ENCODE measurements at regions not wholly inside any gene's neighbourhood (a gene's known extent, or its start where the extent isn't known, plus 50 kb on each side); places are given as distances from the start of the nearest gene placed in this dataset.

DNA sequence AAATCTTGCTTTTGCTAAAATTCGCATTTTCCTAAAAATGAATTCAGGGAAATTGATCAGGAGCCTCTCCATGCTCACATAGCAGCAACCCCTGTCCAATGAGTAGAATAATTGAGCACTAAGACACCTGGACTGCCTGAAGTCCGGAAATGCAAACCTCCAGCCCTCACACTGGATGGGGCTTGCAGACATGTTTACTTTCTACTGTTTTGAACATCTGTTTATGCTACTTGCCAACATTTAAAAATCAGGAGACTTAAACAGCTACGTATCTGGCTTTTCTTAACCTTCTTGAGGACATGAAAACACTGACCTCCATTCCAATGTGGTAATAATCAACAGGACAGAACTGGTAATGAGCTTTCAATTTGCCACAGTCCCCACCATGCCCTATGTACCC lies 184.4 kb downstream of the SHOX2 start:
- TF ChIP-seq, protein P1, sequence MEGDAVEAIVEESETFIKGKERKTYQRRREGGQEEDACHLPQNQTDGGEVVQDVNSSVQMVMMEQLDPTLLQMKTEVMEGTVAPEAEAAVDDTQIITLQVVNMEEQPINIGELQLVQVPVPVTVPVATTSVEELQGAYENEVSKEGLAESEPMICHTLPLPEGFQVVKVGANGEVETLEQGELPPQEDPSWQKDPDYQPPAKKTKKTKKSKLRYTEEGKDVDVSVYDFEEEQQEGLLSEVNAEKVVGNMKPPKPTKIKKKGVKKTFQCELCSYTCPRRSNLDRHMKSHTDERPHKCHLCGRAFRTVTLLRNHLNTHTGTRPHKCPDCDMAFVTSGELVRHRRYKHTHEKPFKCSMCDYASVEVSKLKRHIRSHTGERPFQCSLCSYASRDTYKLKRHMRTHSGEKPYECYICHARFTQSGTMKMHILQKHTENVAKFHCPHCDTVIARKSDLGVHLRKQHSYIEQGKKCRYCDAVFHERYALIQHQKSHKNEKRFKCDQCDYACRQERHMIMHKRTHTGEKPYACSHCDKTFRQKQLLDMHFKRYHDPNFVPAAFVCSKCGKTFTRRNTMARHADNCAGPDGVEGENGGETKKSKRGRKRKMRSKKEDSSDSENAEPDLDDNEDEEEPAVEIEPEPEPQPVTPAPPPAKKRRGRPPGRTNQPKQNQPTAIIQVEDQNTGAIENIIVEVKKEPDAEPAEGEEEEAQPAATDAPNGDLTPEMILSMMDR (conservative IDR thresholded peaks at IDR 0.05 in 1 of 2, IDR thresholded peaks at IDR 0.05 in 1 of 2; ENCODE audit: extremely low read depth in 1 of 2, insufficient read depth in 1 of 2, low read depth in 1 of 2, low read length in 2 of 2), result no peak
- TF ChIP-seq EZH2 (IDR thresholded peaks at IDR 0.05; ENCODE audit: borderline replicate concordance, low read length), result no peak

Measured in mammary epithelial cell (primary cell).